ENCODE measurements at regions not wholly inside any gene's neighbourhood (a gene's known extent, or its start where the extent isn't known, plus 50 kb on each side); places are given as distances from the start of the nearest gene placed in this dataset.

- TF ChIP-seq PITX1 (CRISPR knock-in tag; IDR thresholded peaks at IDR 0.05) (no peak), MTA1 (CRISPR knock-in tag; IDR thresholded peaks at IDR 0.05; ENCODE audit: borderline replicate concordance) (no peak), STAT6 (CRISPR knock-in tag; IDR thresholded peaks at IDR 0.05; ENCODE audit: borderline replicate concordance) (no peak), PBX3 (CRISPR knock-in tag; IDR thresholded peaks at IDR 0.05; ENCODE audit: borderline replicate concordance) (no peak), CREB1 (IDR thresholded peaks at IDR 0.05) (no peak), CREB1 (CRISPR knock-in tag; IDR thresholded peaks at IDR 0.05) (no peak), TARDBP (CRISPR knock-in tag; IDR thresholded peaks at IDR 0.05) (no peak), ZNF263 (CRISPR knock-in tag; IDR thresholded peaks at IDR 0.05) (no peak)
These were observed 1090.8 kb downstream of the BCL11B start (continued) for GRCh38 chr14:98181241-98181640.

GRCh38 chr14:98181768-98182167, 1090.2 kb downstream of the BCL11B start:
- BruUV-seq (replicated peaks) = no TSS peak
- Histone ChIP-seq H3K9me3 (ENCODE audit: low read length) (peaks cover 27% of the 10 kb centered on the region), H2AFZ (ENCODE audit: low read length) (no peak overlapping the region), H3K4me3 (replicated peaks in 1 of 3; ENCODE audit: insufficient read depth in 1 of 3, low read depth in 2 of 3, low read length in 3 of 3) (no peak overlapping the region), H3K79me2 (ENCODE audit: insufficient read depth, low read length) (no peaks in the 10 kb centered on the region), H3K36me3 (replicated peaks in 1 of 2; ENCODE audit: control insufficient read depth in 1 of 2, insufficient read depth in 2 of 2, low read length in 2 of 2) (no peaks in the 10 kb centered on the region), H3K4me2 (ENCODE audit: low read depth, low read length) (no peak overlapping the region), H3K4me1 (ENCODE audit: insufficient read depth, low read length) (no peaks in the 10 kb centered on the region), H3K9ac (ENCODE audit: insufficient read depth, low read depth, low read length) (no peak overlapping the region), H3K27ac (ENCODE audit: extremely low read length, insufficient read depth, low read length) (no peak overlapping the region), H4K20me1 (ENCODE audit: insufficient read depth, low read length) (no peaks in the 10 kb centered on the region), H3K27me3 (ENCODE audit: control insufficient read depth in 1 of 2, insufficient read depth in 2 of 2, low read length in 2 of 2) (no peaks in the 10 kb centered on the region)
- WGBS (ENCODE audit: low lambda C conversion rate) = 0% methylated on average over 1 of the region's 1 CpG
- DNase-seq (ENCODE audit: low spot score) = no peak
- no peak for FAIRE-seq
- ChIA-PET CTCF (ENCODE audit: low intra/inter-chr PET ratio, low total read pairs) (no interaction called here), POLR2A (no interaction called here)
- no peak for TF ChIP-seq ZNF713 (CRISPR knock-in tag; IDR thresholded peaks at IDR 0.05)
- no peak for TF ChIP-seq ZBTB2 (CRISPR knock-in tag; IDR thresholded peaks at IDR 0.05; ENCODE audit: low read depth)
- TF ChIP-seq ZBTB46 (CRISPR knock-in tag; IDR thresholded peaks at IDR 0.05; ENCODE audit: borderline replicate concordance) = no peak
- TF ChIP-seq MIXL1 (CRISPR knock-in tag; IDR thresholded peaks at IDR 0.05) = no peak
- no peak for ATAC-seq
- intact Hi-C loops (cut with micrococcal nuclease; ENCODE audit: unreplicated experiment) = no loop called here
- in situ Hi-C loops (cut with HindIII; ENCODE audit: extremely low pct_ligation_motif_present, low pct_unique_long_range_greater_than_20kb) = no loop called here

Measured in HepG2 (cell line).